HG03439 (cell line): ENCODE measurements at regions not wholly inside any gene's neighbourhood (a gene's known extent, or its start where the extent isn't known, plus 50 kb on each side); places are given as distances from the start of the nearest gene placed in this dataset.

Experiments used
- ATAC-seq: cut with Tn5 transposase; IDR thresholded peaks from one replicate; pipeline ENCODE4 v1.9.1; 2021; ENCODE audit warnings: mild to moderate bottlenecking, moderate library complexity; ENCODE audit not compliant: unreplicated experiment

- no peak for ATAC-seq
Observed at GRCh38 chr4:130416228-130416627, 1320.3 kb downstream of the C4orf33 start.

- no peak for ATAC-seq
Observed at GRCh38 chr4:130419211-130419975, 1323.4 kb downstream of the C4orf33 start.

GRCh38 chr4:130422261-130422660 is 1326.3 kb downstream of the C4orf33 start:
- no peak for ATAC-seq

- ATAC-seq: no peak
Observed at GRCh38 chr4:130424211-130424610, 1328.3 kb downstream of the C4orf33 start.

DNA sequence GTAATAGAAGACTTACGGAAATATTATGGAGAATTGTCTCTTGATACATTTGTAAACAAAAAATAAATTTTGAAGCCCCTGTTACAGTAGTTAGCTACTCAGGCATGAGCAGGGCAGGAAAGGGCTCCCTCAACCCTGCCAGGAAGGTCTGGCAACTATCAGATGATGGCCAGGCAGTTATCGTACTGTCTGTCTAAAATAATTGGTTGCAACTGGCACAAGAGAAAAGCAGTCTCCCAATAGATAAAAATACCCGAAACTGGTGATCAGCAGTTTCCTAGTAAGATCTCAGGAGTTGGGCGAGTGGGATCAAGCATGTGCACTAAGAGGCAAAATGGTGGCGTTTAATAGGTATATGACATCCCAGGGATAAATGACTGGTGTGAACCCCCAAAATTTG is 1336.3 kb downstream of the C4orf33 start:
- no peak for ATAC-seq

- ATAC-seq: no peak
Observed at GRCh38 chr4:130449741-130450140, 1353.8 kb downstream of the C4orf33 start.

DNA sequence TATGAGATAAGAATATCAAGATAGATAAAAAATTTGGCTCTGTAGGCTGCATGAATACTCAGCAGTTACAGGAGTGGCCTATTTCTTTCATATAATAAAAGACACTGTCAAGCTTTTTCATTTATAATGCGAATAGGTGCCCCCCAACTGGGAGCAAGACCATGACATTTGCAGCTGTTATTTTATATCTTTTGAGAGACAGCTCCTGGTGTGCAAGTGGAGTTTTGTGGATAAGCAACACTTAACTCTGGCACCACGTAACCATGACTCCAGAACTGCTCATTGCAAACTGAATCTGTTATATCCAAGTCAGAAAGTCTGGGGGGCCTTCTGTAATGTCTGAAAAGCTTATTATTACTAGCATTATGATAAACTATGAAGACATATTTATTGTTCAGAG is 1372.4 kb downstream of the C4orf33 start:
- ATAC-seq: no peak

- ATAC-seq: no peak
Observed at GRCh38 chr4:130478406-130478805, 1382.5 kb downstream of the C4orf33 start.

GRCh38 chr4:130479020-130479419 is 1383.1 kb downstream of the C4orf33 start:
- no peak for ATAC-seq

DNA sequence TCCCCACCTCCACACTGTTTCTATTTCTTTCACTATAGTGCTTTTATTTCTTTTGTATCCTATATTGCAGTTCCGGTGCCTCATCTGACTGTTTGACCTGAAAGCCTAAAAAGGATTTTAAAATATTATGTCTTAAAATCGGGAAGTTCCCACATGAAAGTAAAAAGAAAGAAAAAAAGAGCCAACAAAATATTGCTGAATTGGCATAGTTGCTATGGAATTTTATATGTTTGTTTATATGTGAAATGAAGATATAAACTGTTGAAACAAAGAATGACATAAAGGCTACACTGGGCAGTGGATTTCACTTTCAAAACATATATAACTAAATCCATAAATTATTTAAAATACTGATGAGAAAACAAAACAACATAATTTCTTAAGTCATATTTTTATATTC is 1383.7 kb downstream of the C4orf33 start:
- ATAC-seq: no peak

- ATAC-seq: no peak
Observed at GRCh38 chr4:130484826-130485225, 1388.9 kb downstream of the C4orf33 start.

GRCh38 chr4:130485371-130485770 is 1389.4 kb downstream of the C4orf33 start:
- ATAC-seq: no peak

DNA sequence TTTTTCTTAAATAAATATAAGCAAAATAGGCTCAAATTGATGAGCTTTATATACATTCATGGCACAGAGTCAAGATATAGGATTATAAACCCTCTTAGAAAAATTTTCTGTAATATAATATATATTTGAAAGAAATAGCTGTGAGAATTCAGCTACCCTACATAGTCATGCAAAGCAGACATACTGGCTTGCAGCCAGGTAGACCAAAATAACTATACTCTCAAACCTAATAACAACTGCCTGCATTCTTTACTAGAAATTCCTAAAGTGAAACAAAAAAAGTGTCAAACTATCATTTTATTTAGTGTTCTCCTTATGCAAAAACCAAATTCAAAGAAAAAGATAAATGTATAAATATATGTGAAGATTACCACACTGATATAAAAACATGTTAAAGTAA is 1390.2 kb downstream of the C4orf33 start:
- ATAC-seq: no peak

GRCh38 chr4:130486841-130487240 is 1390.9 kb downstream of the C4orf33 start:
- ATAC-seq: no peak

GRCh38 chr4:130510661-130511060 is 1414.7 kb downstream of the C4orf33 start:
- no peak for ATAC-seq

GRCh38 chr4:130511776-130512175 is 1415.8 kb downstream of the C4orf33 start:
- no peak for ATAC-seq

GRCh38 chr4:130524057-130524456 is 1428.1 kb downstream of the C4orf33 start:
- no peak for ATAC-seq

DNA sequence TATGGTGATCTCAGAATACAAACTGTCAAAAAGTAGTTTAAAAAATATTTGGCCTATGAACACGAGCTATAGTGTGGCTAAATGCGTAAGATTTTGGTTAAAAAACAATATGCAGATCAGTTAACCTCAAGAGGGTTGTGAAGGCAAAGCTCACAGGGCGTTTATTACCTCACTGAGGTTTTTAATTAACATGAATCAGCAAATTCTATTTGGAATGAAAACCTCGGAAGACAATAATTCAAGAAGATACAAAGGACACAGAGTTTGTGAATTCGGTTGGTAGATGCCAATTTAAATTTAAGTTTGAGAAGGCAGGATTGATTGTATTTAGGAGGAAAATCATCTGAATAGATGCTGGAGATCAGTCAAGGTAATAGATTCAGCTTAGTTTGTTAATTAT is 1434.6 kb downstream of the C4orf33 start:
- no peak for ATAC-seq

DNA sequence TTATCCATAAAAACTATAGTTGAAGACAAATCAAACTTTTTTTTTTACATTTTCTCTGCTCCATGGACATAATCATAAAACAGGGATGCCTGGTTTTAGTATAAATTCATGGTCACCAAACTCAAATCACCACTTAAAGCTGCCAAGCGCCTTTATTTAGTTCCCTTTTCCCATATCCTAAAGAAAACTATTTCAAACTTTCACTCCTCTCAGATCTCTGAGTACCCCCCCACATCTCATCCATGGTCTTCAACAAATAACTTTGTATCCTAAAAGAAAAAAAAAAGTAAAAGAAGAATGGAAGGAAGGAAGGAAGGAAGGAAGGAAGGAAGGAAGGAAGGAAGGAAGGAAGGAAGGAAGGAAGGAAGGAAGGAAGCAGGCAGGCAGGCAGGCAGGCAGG is 1438.7 kb downstream of the C4orf33 start:
- no peak for ATAC-seq

DNA sequence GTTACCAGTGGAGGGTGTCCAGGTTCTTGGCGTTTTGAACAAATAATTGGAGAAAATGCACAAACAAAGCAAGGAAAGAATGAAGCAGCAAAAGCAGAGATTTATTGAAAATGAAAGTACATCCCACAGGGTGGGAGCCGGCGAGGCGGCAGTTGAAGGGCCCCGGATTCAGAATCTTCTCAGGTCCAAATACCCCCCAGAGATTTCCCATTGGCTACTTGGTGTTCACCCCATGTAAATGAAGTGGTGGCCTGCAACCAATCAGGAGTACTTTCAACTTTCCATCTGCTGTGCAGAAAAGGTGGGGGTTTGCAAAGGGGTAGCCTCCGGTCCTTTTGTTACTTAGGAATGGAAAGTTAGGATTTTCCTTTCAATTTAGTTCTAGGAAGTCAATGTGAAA is 1447.0 kb downstream of the C4orf33 start:
- no peak for ATAC-seq

- ATAC-seq: no peak
Observed at GRCh38 chr4:130545171-130545570, 1449.2 kb downstream of the C4orf33 start.

DNA sequence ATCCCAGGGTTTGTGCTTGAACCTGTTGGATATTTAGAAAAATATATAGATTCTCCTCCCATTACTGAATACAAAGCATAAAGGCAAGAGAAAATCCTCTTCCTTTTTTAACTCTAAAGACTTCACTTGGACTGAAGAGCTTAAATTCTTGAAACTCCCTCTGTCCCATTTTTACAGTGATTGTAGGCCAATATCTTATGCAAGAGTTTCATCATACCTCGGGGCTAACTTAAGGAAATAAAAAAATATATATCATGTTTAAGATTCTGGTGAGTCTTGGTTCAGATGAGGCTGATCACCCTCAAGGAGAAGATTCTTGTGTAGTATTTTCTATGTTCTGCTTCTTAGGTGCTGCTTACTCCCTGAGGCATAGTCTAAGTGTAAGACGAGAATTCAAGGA is 1449.6 kb downstream of the C4orf33 start:
- no peak for ATAC-seq

- ATAC-seq: no peak
Observed at GRCh38 chr4:130559268-130559667, 1463.3 kb downstream of the C4orf33 start.
